ENCODE measurements at regions not wholly inside any gene's neighbourhood (a gene's known extent, or its start where the extent isn't known, plus 50 kb on each side); places are given as distances from the start of the nearest gene placed in this dataset.
A peak's percentile ranks its signal among the peaks of the same experiment; 100 is the strongest.
"Not testable (repeated sequence)": the region's sequence is repeated elsewhere in the genome, so short reads cannot be mapped to it uniquely, and the experiment has no call there.

- H3K4me3 ChIP-seq (ENCODE audit: low read length), result not testable (repeated sequence)
These were observed 102.5 kb downstream of the CDRT15L2 start for GRCh38 chr17:20681746-20682722.

- not testable (repeated sequence) for H3K4me3 ChIP-seq (ENCODE audit: low read length)
These were observed 104.2 kb downstream of the CDRT15L2 start for GRCh38 chr17:20683651-20684229.

- not testable (repeated sequence) for H3K4me3 ChIP-seq (ENCODE audit: low read length)
These were observed 105.5 kb downstream of the CDRT15L2 start for GRCh38 chr17:20684975-20685374.

- H3K4me3 ChIP-seq (ENCODE audit: low read length), result not testable (repeated sequence)
These were observed 108.1 kb downstream of the CDRT15L2 start for GRCh38 chr17:20687584-20687983.

GRCh38 chr17:20689170-20689749 is 109.7 kb downstream of the CDRT15L2 start:
- not testable (repeated sequence) for H3K4me3 ChIP-seq (ENCODE audit: low read length)

GRCh38 chr17:20692706-20693105 is 113.2 kb downstream of the CDRT15L2 start:
- H3K4me3 ChIP-seq (ENCODE audit: low read length), result not testable (repeated sequence)

GRCh38 chr17:20695871-20696270 is 116.3 kb downstream of the CDRT15L2 start:
- not testable (repeated sequence) for H3K4me3 ChIP-seq (ENCODE audit: low read length)

GRCh38 chr17:20698463-20699206 is 119.1 kb downstream of the CDRT15L2 start:
- peak overlapping the region; percentile 15; the same call in 1 of the 2 replicates for H3K4me3 ChIP-seq (ENCODE audit: low read length)

GRCh38 chr17:20700528-20700927 is 121.0 kb downstream of the CDRT15L2 start:
- not testable (repeated sequence) for H3K4me3 ChIP-seq (ENCODE audit: low read length)

GRCh38 chr17:20701366-20701765 is 121.8 kb downstream of the CDRT15L2 start:
- H3K4me3 ChIP-seq (ENCODE audit: low read length), result not testable (repeated sequence)

- H3K4me3 ChIP-seq (ENCODE audit: low read length), result no peak overlapping the region
- TF ChIP-seq ZNF274 (IDR thresholded peaks at IDR 0.05; ENCODE audit: low read depth, low read length), result no peak
These were observed 123.2 kb downstream of the CDRT15L2 start for GRCh38 chr17:20702692-20703091.

- no peak for TF ChIP-seq ZNF274 (IDR thresholded peaks at IDR 0.05; ENCODE audit: low read depth, low read length)
- no peak overlapping the region for H3K4me3 ChIP-seq (ENCODE audit: low read length)
These were observed 124.3 kb downstream of the CDRT15L2 start for GRCh38 chr17:20703781-20704180.

GRCh38 chr17:20705186-20705585 is 125.7 kb downstream of the CDRT15L2 start:
- not testable (repeated sequence) for H3K4me3 ChIP-seq (ENCODE audit: low read length)

- no peak for TF ChIP-seq ZNF274 (IDR thresholded peaks at IDR 0.05; ENCODE audit: low read depth, low read length)
These were observed 127.3 kb downstream of the CDRT15L2 start for GRCh38 chr17:20706751-20707373.

GRCh38 chr17:20708821-20709220 is 129.3 kb downstream of the CDRT15L2 start:
- not testable (repeated sequence) for H3K4me3 ChIP-seq (ENCODE audit: low read length)

More at GRCh38 chr17:20706751-20707373, 127.3 kb downstream of the CDRT15L2 start:
- no peak overlapping the region for H3K4me3 ChIP-seq (ENCODE audit: low read length)

- H3K4me3 ChIP-seq (ENCODE audit: low read length), result not testable (repeated sequence)
These were observed 137.0 kb downstream of the CDRT15L2 start for GRCh38 chr17:20716481-20716880.
